OCI-LY1 (cell line): ENCODE measurements at regions not wholly inside any gene's neighbourhood (a gene's known extent, or its start where the extent isn't known, plus 50 kb on each side); places are given as distances from the start of the nearest gene placed in this dataset.
"Not testable (repeated sequence)": the region's sequence is repeated elsewhere in the genome, so short reads cannot be mapped to it uniquely, and the experiment has no call there.

Source experiments
- CTCF ChIP-seq: fragments of 200-600 bp; sonication (generic), shearing (Covaris generic); IDR thresholded peaks from 2 replicates; pipeline ENCODE4 v1.5.1; 2017; ENCODE audit warnings: mild to moderate bottlenecking, antibody characterized with exemption, low read length, moderate library complexity, mixed read lengths
- EZH2 ChIP-seq: fragments of 200-600 bp; sonication (generic), shearing (Covaris generic); IDR thresholded peaks from 2 replicates; pipeline ENCODE4 v1.8.0; 2017; ENCODE audit warnings: borderline replicate concordance, mixed run types, mild to moderate bottlenecking, antibody characterized with exemption, low read length, moderate library complexity, mixed read lengths

DNA sequence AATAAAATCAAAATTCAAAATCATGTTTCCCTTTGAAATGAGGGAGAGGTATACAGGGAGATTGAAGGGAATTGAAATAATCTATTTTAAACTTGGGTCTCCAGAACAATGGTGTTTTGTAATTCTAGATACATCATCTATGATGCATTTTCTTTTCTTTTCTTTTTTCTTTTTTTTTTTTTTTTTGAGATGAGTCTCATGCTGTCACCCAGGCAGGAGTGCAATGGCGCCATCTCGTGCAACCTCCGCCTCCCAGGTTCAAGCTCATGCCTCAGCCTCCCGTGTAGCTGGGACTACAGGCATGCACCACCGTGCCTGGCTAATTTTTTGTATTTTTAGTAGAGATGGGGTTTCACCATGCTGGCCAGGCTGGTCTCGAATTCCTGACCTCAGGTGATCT, 205.1 kb downstream of the LPIN1 start:
- TF ChIP-seq CTCF: peak; percentile 17; the same call in 1 of the 2 replicates
- not testable (repeated sequence) for TF ChIP-seq EZH2
